K562 (cell line): ENCODE measurements at regions not wholly inside any gene's neighbourhood (a gene's known extent, or its start where the extent isn't known, plus 50 kb on each side); places are given as distances from the start of the nearest gene placed in this dataset.

Source experiments
- BCL6 ChIP-seq: fragments of 250-450 bp; sonication (Bioruptor Pico); IDR thresholded peaks from 2 replicates; pipeline ENCODE4 v1.4.0; 2020
- CBX3 ChIP-seq, 2 experiments: IDR thresholded peaks; 1 replicate in 1 of 2; 2 replicates in 1 of 2; pipeline ENCODE4 v1.6.1; 2012; ENCODE audit warnings: inconsistent platforms in 2 of 2, low read length in 2 of 2, borderline replicate concordance in 1 of 2, control low read depth in 1 of 2
- CBX5 ChIP-seq: IDR thresholded peaks from 2 replicates; pipeline ENCODE4 v1.6.1; 2014; ENCODE audit warnings: low read depth, borderline replicate concordance
- CHD1 ChIP-seq: fragments of 200-600 bp; sonication (generic); IDR thresholded peaks from one replicate; pipeline ENCODE4 v1.6.1; 2012; ENCODE audit warnings: mild to moderate bottlenecking, moderate library complexity, low read length, inconsistent platforms
- CSDE1 ChIP-seq, 2 experiments: fragments of 450-650 bp; IDR thresholded peaks; 2 replicates each; pipeline ENCODE4 v1.6.1; 2016; ENCODE audit warnings: mild to moderate bottlenecking in 1 of 2
- HDAC2 ChIP-seq: fragments of 450-650 bp; IDR thresholded peaks from 2 replicates; pipeline ENCODE4 v1.6.1; 2016; ENCODE audit warnings: mild to moderate bottlenecking
- HLTF ChIP-seq: fragments of 450-650 bp; IDR thresholded peaks from 2 replicates; pipeline ENCODE4 v1.6.1; 2016
- MCM5 ChIP-seq: fragments of 450-650 bp; IDR thresholded peaks from 2 replicates; pipeline ENCODE4 v1.6.1; 2016; ENCODE audit warnings: low read depth
- MED1 ChIP-seq: sonication (generic); formaldehyde crosslinking; IDR thresholded peaks from 2 replicates; pipeline ENCODE4 v1.8.1; 2023; ENCODE audit warnings: missing genetic modification reagents, borderline replicate concordance
- MTA2 ChIP-seq: fragments of 450-650 bp; IDR thresholded peaks from 2 replicates; pipeline ENCODE4 v1.6.1; 2016; ENCODE audit warnings: low read depth
- NCOA6 ChIP-seq: fragments of 450-650 bp; IDR thresholded peaks from 2 replicates; pipeline ENCODE4 v1.6.1; 2017; ENCODE audit warnings: mild to moderate bottlenecking
- NEUROD1 ChIP-seq: fragments of 150-350 bp; IDR thresholded peaks from 2 replicates; pipeline ENCODE4 v1.6.1; 2014; ENCODE audit warnings: borderline replicate concordance, low read length, low read depth; ENCODE audit not compliant: partially characterized antibody
- NR1H2 ChIP-seq: sonication (generic); formaldehyde crosslinking; IDR thresholded peaks from 2 replicates; pipeline ENCODE4 v1.4.0; 2020; ENCODE audit warnings: mild to moderate bottlenecking, missing genetic modification reagents
- PHTF2 ChIP-seq: fragments of 250-450 bp; sonication (Bioruptor Pico); IDR thresholded peaks from 2 replicates; pipeline ENCODE4 v1.5.0; 2021; ENCODE audit warnings: mild to moderate bottlenecking
- PYGO2 ChIP-seq: fragments of 450-650 bp; IDR thresholded peaks from 2 replicates; pipeline ENCODE4 v1.6.1; 2016; ENCODE audit warnings: mild to moderate bottlenecking, missing genetic modification characterization, moderate library complexity, missing compliant biosample characterization
- SIX5 ChIP-seq, 2 experiments: IDR thresholded peaks; 2 replicates each; pipeline ENCODE4 v1.6.1; 2011; ENCODE audit warnings: low read length in 2 of 2, borderline replicate concordance in 1 of 2, low read depth in 1 of 2, mild to moderate bottlenecking in 1 of 2, moderate library complexity in 1 of 2; ENCODE audit not compliant: insufficient read depth in 1 of 2
- U2AF1 ChIP-seq: fragments of 200-400 bp; formaldehyde crosslinking; optimal IDR thresholded peaks from 2 replicates; pipeline ENCODE3; 2017; ENCODE audit warnings: mild to moderate bottlenecking, low read depth, low read length, moderate library complexity
- ZNF316 ChIP-seq: fragments of 450-650 bp; IDR thresholded peaks from 2 replicates; pipeline ENCODE4 v1.6.1; 2016
- ZNF436 ChIP-seq: fragments of 250-450, 450-650 bp; sonication (Bioruptor Pico); formaldehyde crosslinking; IDR thresholded peaks from 2 replicates; pipeline ENCODE4 v1.7.0; 2020; ENCODE audit warnings: mild to moderate bottlenecking
- ZNF589 ChIP-seq: fragments of 200-800 bp; sonication (Bioruptor generic); IDR thresholded peaks from 2 replicates; pipeline ENCODE4 v1.6.1; 2016; ENCODE audit warnings: low read depth, missing genetic modification characterization, missing compliant biosample characterization
- ZNF778 ChIP-seq: fragments of 450-650 bp; formaldehyde crosslinking; IDR thresholded peaks from 2 replicates; pipeline ENCODE4 v1.4.0; 2020; ENCODE audit warnings: mild to moderate bottlenecking, moderate library complexity
- TF ChIP-seq, protein P1 (sequence below): fragments of 450-650 bp; formaldehyde crosslinking; conservative IDR thresholded peaks from 2 replicates; pipeline ENCODE4 v1.4.0; 2022; ENCODE audit warnings: mild to moderate bottlenecking, missing genetic modification characterization
- TF ChIP-seq, protein P2 (sequence below): fragments of 450-650 bp; formaldehyde crosslinking; IDR thresholded peaks from 2 replicates; pipeline ENCODE4 v1.4.0; 2020; ENCODE audit warnings: mild to moderate bottlenecking
- TF ChIP-seq, protein P3 (sequence below): fragments of 450-650 bp; IDR thresholded peaks from 2 replicates; pipeline ENCODE4 v1.6.1; 2014; ENCODE audit warnings: low read depth, mild to moderate bottlenecking, moderate library complexity, borderline replicate concordance
- TF ChIP-seq, protein P4 (sequence below): sonication (generic); formaldehyde crosslinking; IDR thresholded peaks from 2 replicates; pipeline ENCODE4 v1.8.0; 2022; ENCODE audit warnings: mild to moderate bottlenecking, missing genetic modification reagents

DNA sequence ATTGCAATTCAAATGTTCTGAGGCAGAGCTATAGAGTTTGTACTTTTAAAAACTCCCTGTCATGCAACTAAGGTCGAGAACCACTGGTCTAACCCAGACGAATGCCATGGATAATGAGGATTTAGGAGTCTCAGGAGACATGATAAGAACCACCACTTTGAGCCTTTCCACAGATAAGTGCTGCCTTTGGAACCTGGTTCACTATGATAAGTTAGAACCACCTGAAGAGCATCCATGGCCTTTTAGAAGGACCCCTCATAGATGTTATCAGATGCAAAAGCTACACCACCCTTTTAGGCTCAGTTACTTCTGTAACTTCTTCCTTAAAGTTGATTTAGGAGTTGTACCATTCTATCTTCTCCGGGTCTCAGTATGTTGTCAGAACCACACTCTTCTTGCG, 350.6 kb upstream of the CCL2 start (continued):
- TF ChIP-seq, protein P1, sequence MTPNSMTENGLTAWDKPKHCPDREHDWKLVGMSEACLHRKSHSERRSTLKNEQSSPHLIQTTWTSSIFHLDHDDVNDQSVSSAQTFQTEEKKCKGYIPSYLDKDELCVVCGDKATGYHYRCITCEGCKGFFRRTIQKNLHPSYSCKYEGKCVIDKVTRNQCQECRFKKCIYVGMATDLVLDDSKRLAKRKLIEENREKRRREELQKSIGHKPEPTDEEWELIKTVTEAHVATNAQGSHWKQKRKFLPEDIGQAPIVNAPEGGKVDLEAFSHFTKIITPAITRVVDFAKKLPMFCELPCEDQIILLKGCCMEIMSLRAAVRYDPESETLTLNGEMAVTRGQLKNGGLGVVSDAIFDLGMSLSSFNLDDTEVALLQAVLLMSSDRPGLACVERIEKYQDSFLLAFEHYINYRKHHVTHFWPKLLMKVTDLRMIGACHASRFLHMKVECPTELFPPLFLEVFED = no peak
- TF ChIP-seq, protein P2, sequence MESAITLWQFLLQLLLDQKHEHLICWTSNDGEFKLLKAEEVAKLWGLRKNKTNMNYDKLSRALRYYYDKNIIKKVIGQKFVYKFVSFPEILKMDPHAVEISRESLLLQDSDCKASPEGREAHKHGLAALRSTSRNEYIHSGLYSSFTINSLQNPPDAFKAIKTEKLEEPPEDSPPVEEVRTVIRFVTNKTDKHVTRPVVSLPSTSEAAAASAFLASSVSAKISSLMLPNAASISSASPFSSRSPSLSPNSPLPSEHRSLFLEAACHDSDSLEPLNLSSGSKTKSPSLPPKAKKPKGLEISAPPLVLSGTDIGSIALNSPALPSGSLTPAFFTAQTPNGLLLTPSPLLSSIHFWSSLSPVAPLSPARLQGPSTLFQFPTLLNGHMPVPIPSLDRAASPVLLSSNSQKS (CRISPR knock-in tag) = no peak
- TF ChIP-seq MED1 (no peak), MCM5 (no peak), ZNF589 (no peak), U2AF1 (no peak), MTA2 (peak; percentile 93), NR1H2 (CRISPR knock-in tag) (no peak), HLTF (no peak), CHD1 (peak; percentile 5), PHTF2 (CRISPR knock-in tag) (no peak), HDAC2 (peak; percentile 74; the same call in 1 of the 2 replicates), NCOA6 (no peak), ZNF316 (no peak), CBX3 (IDR thresholded peaks at IDR 0.05; ENCODE audit: borderline replicate concordance in 1 of 2, low read length in 2 of 2) (0 out of 3 replicates have a peak, but pooled peaks of 1 of the 2 experiments have one; percentile 20), ZNF436 (CRISPR knock-in tag) (no peak), CSDE1 (IDR thresholded peaks at IDR 0.05) (no peak), PYGO2 (tag) (no peak), CBX5 (no peak), NEUROD1 (no peak), BCL6 (CRISPR knock-in tag) (no peak), SIX5 (IDR thresholded peaks at IDR 0.05; ENCODE audit: borderline replicate concordance in 1 of 2, insufficient read depth in 1 of 2, low read depth in 1 of 2, low read length in 2 of 2) (no peak), ZNF778 (CRISPR knock-in tag) (no peak)
- TF ChIP-seq, protein P3, sequence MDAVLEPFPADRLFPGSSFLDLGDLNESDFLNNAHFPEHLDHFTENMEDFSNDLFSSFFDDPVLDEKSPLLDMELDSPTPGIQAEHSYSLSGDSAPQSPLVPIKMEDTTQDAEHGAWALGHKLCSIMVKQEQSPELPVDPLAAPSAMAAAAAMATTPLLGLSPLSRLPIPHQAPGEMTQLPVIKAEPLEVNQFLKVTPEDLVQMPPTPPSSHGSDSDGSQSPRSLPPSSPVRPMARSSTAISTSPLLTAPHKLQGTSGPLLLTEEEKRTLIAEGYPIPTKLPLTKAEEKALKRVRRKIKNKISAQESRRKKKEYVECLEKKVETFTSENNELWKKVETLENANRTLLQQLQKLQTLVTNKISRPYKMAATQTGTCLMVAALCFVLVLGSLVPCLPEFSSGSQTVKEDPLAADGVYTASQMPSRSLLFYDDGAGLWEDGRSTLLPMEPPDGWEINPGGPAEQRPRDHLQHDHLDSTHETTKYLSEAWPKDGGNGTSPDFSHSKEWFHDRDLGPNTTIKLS = no peak; the same call in 1 of the 2 replicates
- TF ChIP-seq, protein P4, sequence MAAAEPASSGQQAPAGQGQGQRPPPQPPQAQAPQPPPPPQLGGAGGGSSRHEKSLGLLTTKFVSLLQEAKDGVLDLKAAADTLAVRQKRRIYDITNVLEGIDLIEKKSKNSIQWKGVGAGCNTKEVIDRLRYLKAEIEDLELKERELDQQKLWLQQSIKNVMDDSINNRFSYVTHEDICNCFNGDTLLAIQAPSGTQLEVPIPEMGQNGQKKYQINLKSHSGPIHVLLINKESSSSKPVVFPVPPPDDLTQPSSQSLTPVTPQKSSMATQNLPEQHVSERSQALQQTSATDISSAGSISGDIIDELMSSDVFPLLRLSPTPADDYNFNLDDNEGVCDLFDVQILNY (CRISPR knock-in tag) = no peak
